GM12878 (cell line): ENCODE measurements at regions not wholly inside any gene's neighbourhood (a gene's known extent, or its start where the extent isn't known, plus 50 kb on each side); places are given as distances from the start of the nearest gene placed in this dataset.

ENCODE experiments used
- EP300 ChIP-seq, 2 experiments: fragments of 150-350 bp in 1 of 2; IDR thresholded peaks; 2 replicates each; pipeline ENCODE4 v1.6.1; 2011 to 2012; ENCODE audit warnings: low read depth in 2 of 2, low read length in 2 of 2, borderline replicate concordance in 1 of 2, improper control_type of control experiment in 1 of 2, inconsistent platforms in 1 of 2; ENCODE audit not compliant: control insufficient read depth in 1 of 2
- POLR2A ChIP-seq: IDR thresholded peaks from 2 replicates; pipeline ENCODE4 v1.6.1; 2011; ENCODE audit warnings: low read depth, mild to moderate bottlenecking, low read length
- ZBTB33 ChIP-seq: fragments of 450-650 bp; IDR thresholded peaks from 2 replicates; pipeline ENCODE4 v1.6.1; 2017; ENCODE audit warnings: mild to moderate bottlenecking
- TF ChIP-seq, protein P1 (sequence below), 3 experiments: IDR thresholded peaks in 2 of 3; conservative IDR thresholded peaks in 1 of 3; 2 replicates each; pipeline ENCODE4 v1.5.1; 2011; ENCODE audit warnings: low read depth in 3 of 3, low read length in 3 of 3, mild to moderate bottlenecking in 3 of 3, control low read depth in 2 of 3, moderate library complexity in 2 of 3, inconsistent platforms in 1 of 3, mixed read lengths in 1 of 3; ENCODE audit not compliant: control insufficient read depth in 2 of 3, insufficient read depth in 1 of 3; ENCODE audit errors: extremely low read depth in 1 of 3
- TF ChIP-seq, protein P2 (sequence below): IDR thresholded peaks from 2 replicates; pipeline ENCODE4 v1.6.1; 2012; ENCODE audit warnings: mild to moderate bottlenecking, low read depth, low read length

DNA sequence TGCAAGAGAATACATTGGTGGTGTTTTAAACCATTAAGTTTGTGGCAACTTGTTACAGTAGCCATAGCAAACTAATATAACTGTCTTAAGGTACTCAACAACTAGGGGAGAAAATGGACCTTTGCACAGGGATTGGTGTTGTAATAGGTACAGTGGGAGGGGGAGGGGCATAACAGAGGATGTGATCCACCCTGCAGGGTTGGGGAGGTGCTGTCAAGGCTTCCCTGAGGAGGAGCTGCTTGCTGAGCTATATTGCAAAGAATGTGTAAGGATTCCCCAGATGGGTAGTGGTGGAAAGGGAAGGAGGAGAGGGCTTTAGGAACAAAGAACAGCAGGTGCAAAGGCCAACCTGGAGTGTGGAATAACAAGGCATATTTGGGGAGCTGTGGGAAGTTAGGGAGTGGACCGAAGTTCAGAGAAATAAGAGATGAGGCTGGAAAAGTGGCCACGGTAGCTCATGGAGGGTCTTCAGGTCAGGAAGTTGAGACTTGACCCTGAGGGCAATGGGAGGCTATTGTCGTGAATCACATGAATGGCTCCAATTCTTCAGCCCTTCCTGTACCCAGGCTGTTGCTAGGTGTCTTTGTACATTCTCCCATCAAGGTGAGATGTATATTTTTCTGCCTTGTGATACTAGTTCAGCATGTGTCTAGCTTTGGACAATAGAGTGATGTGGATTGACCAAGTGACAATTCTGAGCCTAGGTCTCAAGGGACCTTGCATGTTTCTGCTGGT, 168.6 kb upstream of the CSF3R start:
- TF ChIP-seq EP300 (IDR thresholded peaks at IDR 0.05; ENCODE audit: borderline replicate concordance in 1 of 2, control insufficient read depth in 1 of 2, low read depth in 2 of 2, low read length in 2 of 2) (no peak), ZBTB33 (no peak), POLR2A (no peak)
- TF ChIP-seq, protein P1, sequence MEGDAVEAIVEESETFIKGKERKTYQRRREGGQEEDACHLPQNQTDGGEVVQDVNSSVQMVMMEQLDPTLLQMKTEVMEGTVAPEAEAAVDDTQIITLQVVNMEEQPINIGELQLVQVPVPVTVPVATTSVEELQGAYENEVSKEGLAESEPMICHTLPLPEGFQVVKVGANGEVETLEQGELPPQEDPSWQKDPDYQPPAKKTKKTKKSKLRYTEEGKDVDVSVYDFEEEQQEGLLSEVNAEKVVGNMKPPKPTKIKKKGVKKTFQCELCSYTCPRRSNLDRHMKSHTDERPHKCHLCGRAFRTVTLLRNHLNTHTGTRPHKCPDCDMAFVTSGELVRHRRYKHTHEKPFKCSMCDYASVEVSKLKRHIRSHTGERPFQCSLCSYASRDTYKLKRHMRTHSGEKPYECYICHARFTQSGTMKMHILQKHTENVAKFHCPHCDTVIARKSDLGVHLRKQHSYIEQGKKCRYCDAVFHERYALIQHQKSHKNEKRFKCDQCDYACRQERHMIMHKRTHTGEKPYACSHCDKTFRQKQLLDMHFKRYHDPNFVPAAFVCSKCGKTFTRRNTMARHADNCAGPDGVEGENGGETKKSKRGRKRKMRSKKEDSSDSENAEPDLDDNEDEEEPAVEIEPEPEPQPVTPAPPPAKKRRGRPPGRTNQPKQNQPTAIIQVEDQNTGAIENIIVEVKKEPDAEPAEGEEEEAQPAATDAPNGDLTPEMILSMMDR (IDR thresholded peaks at IDR 0.05 in 2 of 3, conservative IDR thresholded peaks at IDR 0.05 in 1 of 3; ENCODE audit: control insufficient read depth in 2 of 3, extremely low read depth in 1 of 3, insufficient read depth in 1 of 3, low read depth in 3 of 3, low read length in 3 of 3) = no peak
- TF ChIP-seq, protein P2, sequence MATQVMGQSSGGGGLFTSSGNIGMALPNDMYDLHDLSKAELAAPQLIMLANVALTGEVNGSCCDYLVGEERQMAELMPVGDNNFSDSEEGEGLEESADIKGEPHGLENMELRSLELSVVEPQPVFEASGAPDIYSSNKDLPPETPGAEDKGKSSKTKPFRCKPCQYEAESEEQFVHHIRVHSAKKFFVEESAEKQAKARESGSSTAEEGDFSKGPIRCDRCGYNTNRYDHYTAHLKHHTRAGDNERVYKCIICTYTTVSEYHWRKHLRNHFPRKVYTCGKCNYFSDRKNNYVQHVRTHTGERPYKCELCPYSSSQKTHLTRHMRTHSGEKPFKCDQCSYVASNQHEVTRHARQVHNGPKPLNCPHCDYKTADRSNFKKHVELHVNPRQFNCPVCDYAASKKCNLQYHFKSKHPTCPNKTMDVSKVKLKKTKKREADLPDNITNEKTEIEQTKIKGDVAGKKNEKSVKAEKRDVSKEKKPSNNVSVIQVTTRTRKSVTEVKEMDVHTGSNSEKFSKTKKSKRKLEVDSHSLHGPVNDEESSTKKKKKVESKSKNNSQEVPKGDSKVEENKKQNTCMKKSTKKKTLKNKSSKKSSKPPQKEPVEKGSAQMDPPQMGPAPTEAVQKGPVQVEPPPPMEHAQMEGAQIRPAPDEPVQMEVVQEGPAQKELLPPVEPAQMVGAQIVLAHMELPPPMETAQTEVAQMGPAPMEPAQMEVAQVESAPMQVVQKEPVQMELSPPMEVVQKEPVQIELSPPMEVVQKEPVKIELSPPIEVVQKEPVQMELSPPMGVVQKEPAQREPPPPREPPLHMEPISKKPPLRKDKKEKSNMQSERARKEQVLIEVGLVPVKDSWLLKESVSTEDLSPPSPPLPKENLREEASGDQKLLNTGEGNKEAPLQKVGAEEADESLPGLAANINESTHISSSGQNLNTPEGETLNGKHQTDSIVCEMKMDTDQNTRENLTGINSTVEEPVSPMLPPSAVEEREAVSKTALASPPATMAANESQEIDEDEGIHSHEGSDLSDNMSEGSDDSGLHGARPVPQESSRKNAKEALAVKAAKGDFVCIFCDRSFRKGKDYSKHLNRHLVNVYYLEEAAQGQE = no peak
